Mammary epithelial cell (primary cell): ENCODE measurements at regions not wholly inside any gene's neighbourhood (a gene's known extent, or its start where the extent isn't known, plus 50 kb on each side); places are given as distances from the start of the nearest gene placed in this dataset.

Experiments used
- EZH2 ChIP-seq: IDR thresholded peaks from 2 replicates; pipeline ENCODE4 v1.6.1; 2012; ENCODE audit warnings: low read length, inconsistent platforms, borderline replicate concordance
- TF ChIP-seq, protein P1 (sequence below), 2 donors: IDR thresholded peaks in 1 of 2; conservative IDR thresholded peaks in 1 of 2; 2 replicates each; pipeline ENCODE4 v1.5.1; 2011 to 2012; ENCODE audit warnings: inconsistent platforms in 2 of 2, low read length in 2 of 2, mild to moderate bottlenecking in 2 of 2, control low read depth in 1 of 2, low read depth in 1 of 2; ENCODE audit not compliant: insufficient read depth in 1 of 2; ENCODE audit errors: extremely low read depth in 1 of 2

DNA sequence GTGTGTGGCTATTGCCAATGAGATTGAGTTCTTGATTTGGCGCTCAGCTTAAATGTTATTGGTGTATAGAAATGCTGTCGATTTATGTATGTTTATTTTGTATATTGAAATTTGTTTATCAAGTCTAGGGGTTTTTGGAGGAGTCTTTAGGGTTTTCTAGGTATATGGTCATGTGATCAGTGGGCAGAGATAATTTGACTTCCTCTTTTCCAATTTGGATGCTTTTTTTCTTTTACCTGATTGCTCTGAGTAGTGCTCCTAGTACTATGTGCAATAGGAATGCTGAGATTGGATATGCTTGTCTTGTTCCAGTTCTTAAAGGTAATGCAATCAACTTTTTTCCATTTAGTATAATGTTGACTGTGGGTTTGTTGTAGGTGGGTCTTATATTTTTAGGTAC, 99.8 kb upstream of the PMCH start:
- TF ChIP-seq, protein P1, sequence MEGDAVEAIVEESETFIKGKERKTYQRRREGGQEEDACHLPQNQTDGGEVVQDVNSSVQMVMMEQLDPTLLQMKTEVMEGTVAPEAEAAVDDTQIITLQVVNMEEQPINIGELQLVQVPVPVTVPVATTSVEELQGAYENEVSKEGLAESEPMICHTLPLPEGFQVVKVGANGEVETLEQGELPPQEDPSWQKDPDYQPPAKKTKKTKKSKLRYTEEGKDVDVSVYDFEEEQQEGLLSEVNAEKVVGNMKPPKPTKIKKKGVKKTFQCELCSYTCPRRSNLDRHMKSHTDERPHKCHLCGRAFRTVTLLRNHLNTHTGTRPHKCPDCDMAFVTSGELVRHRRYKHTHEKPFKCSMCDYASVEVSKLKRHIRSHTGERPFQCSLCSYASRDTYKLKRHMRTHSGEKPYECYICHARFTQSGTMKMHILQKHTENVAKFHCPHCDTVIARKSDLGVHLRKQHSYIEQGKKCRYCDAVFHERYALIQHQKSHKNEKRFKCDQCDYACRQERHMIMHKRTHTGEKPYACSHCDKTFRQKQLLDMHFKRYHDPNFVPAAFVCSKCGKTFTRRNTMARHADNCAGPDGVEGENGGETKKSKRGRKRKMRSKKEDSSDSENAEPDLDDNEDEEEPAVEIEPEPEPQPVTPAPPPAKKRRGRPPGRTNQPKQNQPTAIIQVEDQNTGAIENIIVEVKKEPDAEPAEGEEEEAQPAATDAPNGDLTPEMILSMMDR (conservative IDR thresholded peaks at IDR 0.05 in 1 of 2, IDR thresholded peaks at IDR 0.05 in 1 of 2; ENCODE audit: extremely low read depth in 1 of 2, insufficient read depth in 1 of 2, low read depth in 1 of 2, low read length in 2 of 2), result no peak
- no peak for TF ChIP-seq EZH2
